ENCODE measurements at regions not wholly inside any gene's neighbourhood (a gene's known extent, or its start where the extent isn't known, plus 50 kb on each side); places are given as distances from the start of the nearest gene placed in this dataset.

GRCh38 chr11:22467741-22468140 is 129.6 kb downstream of the SLC17A6 start:
- Histone ChIP-seq H3K27ac (ENCODE audit: low read length) (no peak overlapping the region), H3K27me3 (replicated peaks in 1 of 2; ENCODE audit: control insufficient read depth in 2 of 2, extremely low read depth in 1 of 2, insufficient read depth in 2 of 2, low read length in 1 of 2) (no peaks in the 10 kb centered on the region), H3K4me3 (ENCODE audit: control insufficient read depth in 1 of 2, extremely low read depth in 1 of 2, low read length in 1 of 2) (no peak overlapping the region), H3K36me3 (ENCODE audit: control insufficient read depth in 2 of 2, extremely low read depth in 1 of 2, insufficient read depth in 1 of 2, low read length in 1 of 2) (no peaks in the 10 kb centered on the region), H3K4me1 (ENCODE audit: control insufficient read depth in 1 of 2, extremely low read depth in 1 of 2, insufficient read depth in 2 of 2, low read length in 2 of 2) (no peaks in the 10 kb centered on the region), H3K9me3 (no peaks in the 10 kb centered on the region)
- Mint-ChIP-seq H3K9me3 (no peaks in the 10 kb centered on the region), H3K27me3 (peaks cover 6 to 19% of the 10 kb centered on the region in 2 donors), H3K4me1 (no peaks in the 10 kb centered on the region), H3K4me3 (no peak overlapping the region), H3K27ac (no peak overlapping the region), H3K36me3 (no peaks in the 10 kb centered on the region)
- DNase-seq: no peak
- POLR2A ChIA-PET: no interaction called here
- no peak for ATAC-seq (replicated peaks in 1 of 4)
- 100% methylated on average over 1 of the region's 2 CpGs for WGBS (ENCODE audit: insufficient coverage)
- CTCF ChIA-PET: no interaction called here

- H3K4me3 ChIP-seq (ENCODE audit: control insufficient read depth in 1 of 2, extremely low read depth in 1 of 2, low read length in 1 of 2): no peak overlapping the region
- peaks cover 6 to 19% of the 10 kb centered on the region in 2 donors for H3K27me3 Mint-ChIP-seq
- H3K4me3 Mint-ChIP-seq: no peak overlapping the region
- 63% methylated on average over 2 of the region's 2 CpGs for WGBS (ENCODE audit: insufficient coverage)
- ATAC-seq (replicated peaks in 1 of 4) (no peak), DNase-seq (no peak)
- H3K27ac Mint-ChIP-seq: no peak overlapping the region
- H3K36me3 ChIP-seq (ENCODE audit: control insufficient read depth in 2 of 2, extremely low read depth in 1 of 2, insufficient read depth in 1 of 2, low read length in 1 of 2): no peaks in the 10 kb centered on the region
- H3K27ac ChIP-seq (ENCODE audit: low read length): no peak overlapping the region
- CTCF ChIA-PET: no interaction called here
- H3K9me3 ChIP-seq: no peaks in the 10 kb centered on the region
- H3K36me3 Mint-ChIP-seq: no peaks in the 10 kb centered on the region
- POLR2A ChIA-PET: no interaction called here
- no peaks in the 10 kb centered on the region for H3K27me3 ChIP-seq (replicated peaks in 1 of 2; ENCODE audit: control insufficient read depth in 2 of 2, extremely low read depth in 1 of 2, insufficient read depth in 2 of 2, low read length in 1 of 2)
- no peaks in the 10 kb centered on the region for H3K9me3 Mint-ChIP-seq
- H3K4me1 Mint-ChIP-seq: no peaks in the 10 kb centered on the region
- H3K4me1 ChIP-seq (ENCODE audit: control insufficient read depth in 1 of 2, extremely low read depth in 1 of 2, insufficient read depth in 2 of 2, low read length in 2 of 2): no peaks in the 10 kb centered on the region
These were observed 129.1 kb downstream of the SLC17A6 start for GRCh38 chr11:22467248-22467647.

DNA sequence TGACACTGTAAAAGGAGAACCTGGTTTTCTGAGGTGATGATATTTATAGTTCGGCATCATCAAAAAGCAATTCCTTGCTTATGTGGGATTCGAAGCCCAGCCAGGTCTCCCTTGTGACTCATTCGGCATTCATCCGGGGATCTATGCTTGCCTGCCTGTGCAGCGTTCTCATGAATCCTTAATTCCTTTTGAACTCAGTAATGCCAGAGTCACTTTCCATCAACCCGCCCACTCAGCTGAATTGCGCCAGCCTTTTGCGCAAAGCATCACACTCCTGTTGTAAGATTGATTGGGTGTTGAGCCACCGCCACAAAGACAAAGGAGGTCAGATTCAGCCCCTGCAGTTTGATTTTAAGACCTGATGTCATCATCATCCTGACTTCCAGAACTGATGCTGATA is 128.6 kb downstream of the SLC17A6 start:
- 93% methylated on average over 5 of the region's 9 CpGs for WGBS (ENCODE audit: insufficient coverage)
- ChIA-PET POLR2A (no interaction called here), CTCF (no interaction called here)
- Mint-ChIP-seq H3K9me3 (no peaks in the 10 kb centered on the region), H3K36me3 (no peaks in the 10 kb centered on the region), H3K27ac (no peak overlapping the region), H3K4me1 (no peaks in the 10 kb centered on the region), H3K4me3 (no peak overlapping the region), H3K27me3 (peaks cover 6 to 19% of the 10 kb centered on the region in 2 donors)
- H3K4me3 ChIP-seq (ENCODE audit: control insufficient read depth in 1 of 2, extremely low read depth in 1 of 2, low read length in 1 of 2): no peak overlapping the region
- no peak for ATAC-seq (replicated peaks in 1 of 4)
- no peak overlapping the region for H3K27ac ChIP-seq (ENCODE audit: low read length)
- H3K27me3 ChIP-seq (replicated peaks in 1 of 2; ENCODE audit: control insufficient read depth in 2 of 2, extremely low read depth in 1 of 2, insufficient read depth in 2 of 2, low read length in 1 of 2): no peaks in the 10 kb centered on the region
- no peaks in the 10 kb centered on the region for H3K36me3 ChIP-seq (ENCODE audit: control insufficient read depth in 2 of 2, extremely low read depth in 1 of 2, insufficient read depth in 1 of 2, low read length in 1 of 2)
- no peak for DNase-seq
- no peaks in the 10 kb centered on the region for H3K4me1 ChIP-seq (ENCODE audit: control insufficient read depth in 1 of 2, extremely low read depth in 1 of 2, insufficient read depth in 2 of 2, low read length in 2 of 2)
- H3K9me3 ChIP-seq: no peaks in the 10 kb centered on the region

DNA sequence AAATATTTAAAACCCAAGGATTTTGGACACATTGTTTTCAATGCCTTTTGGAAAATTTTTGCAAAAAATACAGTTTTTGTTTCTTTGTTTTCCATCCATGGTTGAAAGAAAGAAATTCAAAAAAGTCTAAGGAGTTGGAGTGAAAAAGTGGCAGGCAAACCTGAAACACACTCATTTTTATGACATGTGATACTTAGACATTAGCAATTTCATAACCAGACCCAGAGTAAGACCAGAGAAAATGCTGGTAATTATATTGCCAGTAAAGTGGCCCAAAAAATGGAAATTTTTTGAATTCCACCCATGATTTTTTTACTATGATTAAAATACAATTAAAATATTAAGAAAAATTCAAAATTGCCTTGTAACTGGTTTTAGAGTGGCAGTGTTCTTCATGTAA is 128.2 kb downstream of the SLC17A6 start:
- ChIA-PET CTCF (no interaction called here), POLR2A (no interaction called here)
- Mint-ChIP-seq H3K27me3 (peaks cover 6 to 19% of the 10 kb centered on the region in 2 donors), H3K27ac (no peak overlapping the region), H3K9me3 (no peaks in the 10 kb centered on the region), H3K36me3 (no peaks in the 10 kb centered on the region), H3K4me3 (no peak overlapping the region), H3K4me1 (no peaks in the 10 kb centered on the region)
- Histone ChIP-seq H3K27me3 (replicated peaks in 1 of 2; ENCODE audit: control insufficient read depth in 2 of 2, extremely low read depth in 1 of 2, insufficient read depth in 2 of 2, low read length in 1 of 2) (no peaks in the 10 kb centered on the region), H3K27ac (ENCODE audit: low read length) (no peak overlapping the region), H3K9me3 (no peaks in the 10 kb centered on the region), H3K36me3 (ENCODE audit: control insufficient read depth in 2 of 2, extremely low read depth in 1 of 2, insufficient read depth in 1 of 2, low read length in 1 of 2) (no peaks in the 10 kb centered on the region), H3K4me1 (ENCODE audit: control insufficient read depth in 1 of 2, extremely low read depth in 1 of 2, insufficient read depth in 2 of 2, low read length in 2 of 2) (no peaks in the 10 kb centered on the region), H3K4me3 (ENCODE audit: control insufficient read depth in 1 of 2, extremely low read depth in 1 of 2, low read length in 1 of 2) (no peak overlapping the region)
- DNase-seq: no peak
- ATAC-seq (replicated peaks in 1 of 4): no peak

GRCh38 chr11:22465620-22466019 is 127.4 kb downstream of the SLC17A6 start:
- no peak overlapping the region for H3K4me3 ChIP-seq (ENCODE audit: control insufficient read depth in 1 of 2, extremely low read depth in 1 of 2, low read length in 1 of 2)
- H3K4me1 Mint-ChIP-seq: no peaks in the 10 kb centered on the region
- H3K9me3 Mint-ChIP-seq: no peaks in the 10 kb centered on the region
- WGBS (ENCODE audit: insufficient coverage): no CpG with 5 or more reads among the region's 1 CpG
- no peak for DNase-seq
- H3K27ac Mint-ChIP-seq: no peak overlapping the region
- H3K36me3 Mint-ChIP-seq: no peaks in the 10 kb centered on the region
- no peaks in the 10 kb centered on the region for H3K4me1 ChIP-seq (ENCODE audit: control insufficient read depth in 1 of 2, extremely low read depth in 1 of 2, insufficient read depth in 2 of 2, low read length in 2 of 2)
- H3K27me3 Mint-ChIP-seq: peaks cover 6 to 19% of the 10 kb centered on the region in 2 donors
- no peaks in the 10 kb centered on the region for H3K9me3 ChIP-seq
- H3K27ac ChIP-seq (ENCODE audit: low read length): no peak overlapping the region
- ChIA-PET CTCF (no interaction called here), POLR2A (no interaction called here)
- ATAC-seq (replicated peaks in 1 of 4): no peak
- no peak overlapping the region for H3K4me3 Mint-ChIP-seq
- no peaks in the 10 kb centered on the region for H3K27me3 ChIP-seq (replicated peaks in 1 of 2; ENCODE audit: control insufficient read depth in 2 of 2, extremely low read depth in 1 of 2, insufficient read depth in 2 of 2, low read length in 1 of 2)
- H3K36me3 ChIP-seq (ENCODE audit: control insufficient read depth in 2 of 2, extremely low read depth in 1 of 2, insufficient read depth in 1 of 2, low read length in 1 of 2): no peaks in the 10 kb centered on the region

DNA sequence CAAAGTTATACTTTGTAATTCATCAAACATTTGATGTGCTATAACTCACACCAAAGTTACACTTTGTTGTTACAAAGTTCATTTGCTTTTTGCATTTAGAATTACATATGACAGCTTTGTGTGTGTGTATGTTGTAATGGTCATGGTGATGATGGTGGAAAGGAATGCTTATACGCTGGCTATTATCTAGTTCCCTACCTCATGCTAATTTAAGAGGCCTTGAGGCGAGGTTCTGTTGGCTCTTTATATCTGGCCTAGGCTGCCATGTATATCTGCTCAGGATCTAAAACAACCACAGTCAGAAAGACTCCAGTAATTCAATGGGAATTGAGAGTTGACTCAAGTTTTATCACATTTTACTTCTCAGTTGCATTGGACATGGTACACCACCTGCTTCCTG is 123.4 kb downstream of the SLC17A6 start:
- Histone ChIP-seq H3K27ac (ENCODE audit: low read length) (no peak overlapping the region), H3K9me3 (no peaks in the 10 kb centered on the region), H3K36me3 (ENCODE audit: control insufficient read depth in 2 of 2, extremely low read depth in 1 of 2, insufficient read depth in 1 of 2, low read length in 1 of 2) (no peaks in the 10 kb centered on the region), H3K27me3 (replicated peaks in 1 of 2; ENCODE audit: control insufficient read depth in 2 of 2, extremely low read depth in 1 of 2, insufficient read depth in 2 of 2, low read length in 1 of 2) (no peaks in the 10 kb centered on the region), H3K4me1 (ENCODE audit: control insufficient read depth in 1 of 2, extremely low read depth in 1 of 2, insufficient read depth in 2 of 2, low read length in 2 of 2) (no peaks in the 10 kb centered on the region), H3K4me3 (ENCODE audit: control insufficient read depth in 1 of 2, extremely low read depth in 1 of 2, low read length in 1 of 2) (no peak overlapping the region)
- no peak overlapping the region for H3K4me3 Mint-ChIP-seq
- ChIA-PET CTCF (no interaction called here), POLR2A (interaction anchor here in 1 of 2 donors (0.6 kb wide), 1 partner anchor 67 kb away, joined by 4 read pairs; no protein-coding TSS in a partner anchor)
- no peaks in the 10 kb centered on the region for H3K4me1 Mint-ChIP-seq
- WGBS (ENCODE audit: insufficient coverage): no CpG with 5 or more reads among the region's 2 CpGs
- no peak overlapping the region for H3K27ac Mint-ChIP-seq
- no peaks in the 10 kb centered on the region for H3K36me3 Mint-ChIP-seq
- DNase-seq (no peak), ATAC-seq (replicated peaks in 1 of 4) (no peak)
- no peaks in the 10 kb centered on the region for H3K9me3 Mint-ChIP-seq
- peaks cover 3 to 13% of the 10 kb centered on the region in 2 donors for H3K27me3 Mint-ChIP-seq

DNA sequence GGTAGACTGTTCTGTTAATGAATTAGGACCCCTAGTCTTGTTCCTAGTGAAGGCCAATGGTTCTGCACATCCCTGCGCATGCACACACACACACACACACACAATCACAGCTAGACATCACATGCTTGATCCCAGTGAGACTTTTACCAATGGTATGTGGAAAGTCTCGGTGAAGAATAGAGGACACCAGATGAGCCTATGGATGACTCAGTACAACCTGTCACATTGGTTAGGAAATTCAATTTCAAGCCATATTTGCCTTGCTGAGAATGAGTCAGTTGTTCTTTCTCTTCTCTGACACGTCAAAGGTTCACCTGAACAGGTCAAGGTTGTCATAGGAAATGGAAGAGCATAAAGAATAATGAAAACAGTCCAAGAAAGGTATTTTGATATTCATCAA is 122.0 kb downstream of the SLC17A6 start:
- no peaks in the 10 kb centered on the region for H3K27me3 ChIP-seq (replicated peaks in 1 of 2; ENCODE audit: control insufficient read depth in 2 of 2, extremely low read depth in 1 of 2, insufficient read depth in 2 of 2, low read length in 1 of 2)
- H3K27me3 Mint-ChIP-seq: peaks cover 3 to 18% of the 10 kb centered on the region in 2 donors
- no peaks in the 10 kb centered on the region for H3K4me1 Mint-ChIP-seq
- POLR2A ChIA-PET: no interaction called here
- no peaks in the 10 kb centered on the region for H3K9me3 Mint-ChIP-seq
- no peaks in the 10 kb centered on the region for H3K9me3 ChIP-seq
- H3K36me3 ChIP-seq (ENCODE audit: control insufficient read depth in 2 of 2, extremely low read depth in 1 of 2, insufficient read depth in 1 of 2, low read length in 1 of 2): no peaks in the 10 kb centered on the region
- no peak overlapping the region for H3K4me3 ChIP-seq (ENCODE audit: control insufficient read depth in 1 of 2, extremely low read depth in 1 of 2, low read length in 1 of 2)
- H3K27ac ChIP-seq (ENCODE audit: low read length): no peak overlapping the region
- no peak overlapping the region for H3K4me3 Mint-ChIP-seq
- no peak overlapping the region for H3K27ac Mint-ChIP-seq
- CTCF ChIA-PET: interaction anchor here in 1 of 2 donors (0.6 to 0.7 kb wide), 2 partner anchors 52 to 216 kb away, joined by 3 read pairs; no protein-coding TSS in a partner anchor
- ATAC-seq (replicated peaks in 1 of 4) (no peak), DNase-seq (no peak)
- WGBS (ENCODE audit: insufficient coverage): 88% methylated on average over 1 of the region's 3 CpGs
- no peaks in the 10 kb centered on the region for H3K36me3 Mint-ChIP-seq
- no peaks in the 10 kb centered on the region for H3K4me1 ChIP-seq (ENCODE audit: control insufficient read depth in 1 of 2, extremely low read depth in 1 of 2, insufficient read depth in 2 of 2, low read length in 2 of 2)

All from T-cell (primary cell).